ENCODE measurements at regions not wholly inside any gene's neighbourhood (a gene's known extent, or its start where the extent isn't known, plus 50 kb on each side); places are given as distances from the start of the nearest gene placed in this dataset.
A peak's percentile ranks its signal among the peaks of the same experiment; 100 is the strongest.

DNA sequence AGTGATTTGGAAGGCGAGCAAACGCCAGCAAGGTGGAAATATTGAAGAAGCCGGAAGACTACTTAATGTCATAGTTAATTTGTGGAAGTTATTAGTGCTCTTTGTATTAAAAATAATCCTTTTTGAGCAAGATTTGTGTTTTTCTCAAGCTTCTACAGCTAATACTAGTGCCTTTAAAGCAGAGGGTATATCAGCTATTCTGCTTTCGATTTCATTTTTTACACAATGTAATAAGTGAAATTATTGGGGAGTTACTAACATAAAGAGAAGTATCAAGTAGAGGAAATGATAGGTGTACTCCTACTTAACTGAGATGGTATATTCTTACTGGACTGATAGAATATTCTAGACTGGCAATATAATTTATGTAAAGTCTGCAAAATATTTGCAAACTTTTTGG is 392.4 kb upstream of the DCN start:
- Mint-ChIP-seq H3K36me3 (ENCODE audit: insufficient read depth) (no peaks in the 10 kb centered on the region), H3K4me1 (ENCODE audit: low read depth in 2 of 2) (peaks cover 1 to 5% of the 10 kb centered on the region in 2 donors), H3K9me3 (no peaks in the 10 kb centered on the region), H3K27me3 (no peaks in the 10 kb centered on the region), H3K4me3 (no peak overlapping the region), H3K27ac (no peak overlapping the region)
- DNase-seq: no peak
- ATAC-seq (replicated peaks): no peak

DNA sequence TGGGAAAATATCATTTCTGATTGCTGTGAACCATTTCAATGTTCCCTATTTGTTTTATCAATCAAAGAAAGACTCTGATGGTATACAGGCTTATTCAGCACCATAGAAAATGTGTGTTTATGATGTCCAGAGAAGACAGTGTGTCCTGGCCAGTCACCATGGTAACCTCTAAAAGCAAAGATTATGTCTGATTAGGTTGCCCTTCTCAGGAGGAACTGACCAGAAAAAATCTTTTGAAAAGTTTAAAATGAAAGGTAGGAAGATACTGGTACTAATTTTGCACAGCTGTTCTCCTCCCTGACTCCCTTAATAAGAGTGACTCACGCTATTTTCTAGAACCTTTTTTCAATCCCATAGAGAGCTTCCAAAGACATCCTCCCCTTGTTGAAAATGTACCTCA is 391.8 kb upstream of the DCN start:
- ATAC-seq (replicated peaks) (no peak), DNase-seq (no peak)
- Mint-ChIP-seq H3K9me3 (no peaks in the 10 kb centered on the region), H3K27ac (no peak overlapping the region), H3K36me3 (ENCODE audit: insufficient read depth) (no peaks in the 10 kb centered on the region), H3K4me3 (no peak overlapping the region), H3K27me3 (no peaks in the 10 kb centered on the region), H3K4me1 (ENCODE audit: low read depth in 2 of 2) (peaks cover 1 to 5% of the 10 kb centered on the region in 2 donors)

DNA sequence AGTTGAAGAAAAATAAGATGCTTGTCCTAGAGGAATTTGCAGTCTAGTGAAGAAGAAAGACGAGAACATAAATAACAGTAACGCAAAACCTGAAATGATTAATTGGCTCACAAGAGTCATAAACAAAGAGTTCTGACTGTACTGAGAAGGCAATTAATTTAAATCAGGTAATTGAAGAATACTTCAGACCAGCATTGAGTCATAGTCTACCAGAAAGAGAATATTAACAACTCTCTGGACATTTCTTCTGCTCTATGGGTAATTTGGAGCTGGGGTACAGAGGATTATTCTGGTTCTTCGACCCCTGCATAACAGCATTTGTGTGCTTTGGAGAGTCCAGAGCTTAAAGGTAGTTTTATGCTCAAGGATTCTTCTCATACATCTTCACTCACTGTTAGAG is 390.3 kb upstream of the DCN start:
- Mint-ChIP-seq H3K27me3 (no peaks in the 10 kb centered on the region), H3K9me3 (no peaks in the 10 kb centered on the region), H3K36me3 (ENCODE audit: insufficient read depth) (no peaks in the 10 kb centered on the region), H3K4me1 (ENCODE audit: low read depth in 2 of 2) (peaks cover 1 to 4% of the 10 kb centered on the region in 2 donors), H3K27ac (no peak overlapping the region), H3K4me3 (no peak overlapping the region)
- ATAC-seq (replicated peaks) (no peak), DNase-seq (no peak)

DNA sequence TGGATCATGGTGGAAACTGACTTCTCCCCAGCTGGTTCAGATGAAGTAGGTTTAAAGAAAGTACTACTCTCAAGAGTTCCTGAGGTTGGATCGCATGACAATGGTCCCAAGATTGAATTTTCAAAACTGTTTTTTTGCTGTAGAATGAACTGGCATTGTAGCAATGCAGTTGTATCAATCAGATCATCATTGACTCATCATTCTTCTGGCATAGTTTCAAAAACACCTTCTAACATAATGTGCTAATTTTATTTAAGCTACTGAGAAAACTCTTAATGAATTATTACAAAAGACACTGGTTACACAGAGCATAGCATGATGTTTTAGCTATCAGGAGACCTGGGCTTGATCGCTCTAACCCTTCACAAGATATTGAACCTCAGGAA is 384.5 kb upstream of the DCN start:
- Mint-ChIP-seq H3K27ac (no peak overlapping the region), H3K4me3 (no peak overlapping the region), H3K4me1 (ENCODE audit: low read depth in 2 of 2) (peaks cover 8 to 10% of the 10 kb centered on the region in 2 donors), H3K9me3 (no peaks in the 10 kb centered on the region), H3K27me3 (no peaks in the 10 kb centered on the region), H3K36me3 (ENCODE audit: insufficient read depth) (no peaks in the 10 kb centered on the region)
- no peak for DNase-seq
- ATAC-seq (replicated peaks): no peak

DNA sequence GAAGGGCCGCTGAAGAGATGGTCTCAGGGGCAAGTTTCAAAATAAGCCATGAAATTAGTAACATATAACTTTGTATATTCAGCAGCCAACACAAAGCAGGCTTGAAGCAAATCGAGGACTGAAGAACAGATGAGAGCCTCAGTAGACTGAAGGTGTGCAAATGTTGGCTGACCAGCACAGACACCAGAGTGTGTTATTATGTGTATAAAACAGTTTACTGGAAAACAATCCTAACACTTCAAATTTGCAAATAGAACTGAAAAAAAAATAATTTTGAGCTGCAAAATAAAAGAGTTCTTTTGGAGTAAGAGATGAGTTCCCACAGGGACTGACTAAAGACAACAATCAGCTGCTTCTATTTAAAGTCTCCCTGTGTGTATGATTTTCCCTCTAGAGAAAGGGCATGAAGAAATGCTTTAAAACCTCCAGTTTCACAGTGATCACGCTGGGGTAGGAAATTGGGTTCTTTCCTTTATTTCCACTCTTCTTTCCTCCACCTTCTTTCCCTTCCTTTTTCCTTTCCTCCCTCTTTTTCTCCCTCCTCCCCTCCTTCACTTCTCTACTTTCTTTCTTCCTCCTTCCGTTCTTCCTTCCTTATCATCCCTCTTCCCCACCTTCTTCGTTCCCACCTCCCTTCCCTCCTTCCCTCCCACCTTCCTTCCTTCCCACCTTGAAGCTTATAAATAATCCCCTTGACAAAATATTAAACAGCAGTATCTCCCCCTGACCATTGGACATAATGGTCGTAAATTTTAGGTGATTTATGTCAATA is 383.9 kb upstream of the DCN start:
- Mint-ChIP-seq H3K27ac (no peak overlapping the region), H3K27me3 (no peaks in the 10 kb centered on the region), H3K9me3 (no peaks in the 10 kb centered on the region), H3K4me1 (ENCODE audit: low read depth in 2 of 2) (peaks cover 10 to 13% of the 10 kb centered on the region in 2 donors), H3K36me3 (ENCODE audit: insufficient read depth) (no peaks in the 10 kb centered on the region), H3K4me3 (no peak overlapping the region)
- DNase-seq (no peak), ATAC-seq (replicated peaks) (no peak)

DNA sequence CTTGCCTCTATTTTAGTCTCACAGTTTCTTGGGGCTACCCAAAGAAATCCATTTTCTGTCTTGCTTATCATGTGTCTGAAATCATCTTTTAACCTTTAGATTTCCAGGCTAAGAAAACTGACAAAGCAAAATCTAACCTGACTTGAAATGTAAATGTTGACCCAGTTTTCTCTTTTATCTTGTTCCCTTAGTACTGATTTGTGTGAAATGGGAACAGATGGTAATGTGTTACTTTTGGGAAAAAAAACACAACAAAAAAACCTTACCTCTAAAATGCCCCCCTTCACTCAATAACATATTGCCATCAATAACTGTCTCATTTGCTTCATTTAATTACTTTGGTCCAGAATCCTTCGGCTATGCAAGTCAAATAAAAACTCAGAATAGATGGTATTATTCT is 383.2 kb upstream of the DCN start:
- Mint-ChIP-seq H3K9me3 (no peaks in the 10 kb centered on the region), H3K4me3 (no peak overlapping the region), H3K36me3 (ENCODE audit: insufficient read depth) (no peaks in the 10 kb centered on the region), H3K4me1 (ENCODE audit: low read depth in 2 of 2) (peaks cover 10 to 13% of the 10 kb centered on the region in 2 donors), H3K27ac (no peak overlapping the region), H3K27me3 (no peaks in the 10 kb centered on the region)
- DNase-seq: no peak
- no peak for ATAC-seq (replicated peaks)

DNA sequence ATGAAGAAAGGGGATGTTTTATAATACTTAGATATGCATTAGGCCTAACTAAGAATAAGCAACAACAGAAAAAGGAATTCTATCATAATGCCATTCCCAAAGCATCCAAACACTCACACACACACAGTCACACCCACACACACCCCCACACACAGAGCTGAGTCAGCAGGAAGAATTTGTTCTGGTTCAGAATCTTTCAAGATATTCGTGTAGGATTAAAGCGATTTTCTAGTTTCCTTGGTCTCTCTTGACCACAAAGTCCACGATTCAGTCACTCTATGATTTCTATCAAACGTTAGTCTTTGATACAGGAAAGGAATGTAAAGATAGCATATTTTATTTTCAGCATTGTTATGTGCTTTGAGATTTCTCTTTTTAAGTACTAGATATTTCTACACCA is 382.6 kb upstream of the DCN start:
- Mint-ChIP-seq H3K4me3 (no peak overlapping the region), H3K4me1 (ENCODE audit: low read depth in 2 of 2) (peaks cover 10 to 13% of the 10 kb centered on the region in 2 donors), H3K27ac (no peak overlapping the region), H3K9me3 (no peaks in the 10 kb centered on the region), H3K27me3 (no peaks in the 10 kb centered on the region), H3K36me3 (ENCODE audit: insufficient read depth) (no peaks in the 10 kb centered on the region)
- DNase-seq (no peak), ATAC-seq (replicated peaks) (no peak)

DNA sequence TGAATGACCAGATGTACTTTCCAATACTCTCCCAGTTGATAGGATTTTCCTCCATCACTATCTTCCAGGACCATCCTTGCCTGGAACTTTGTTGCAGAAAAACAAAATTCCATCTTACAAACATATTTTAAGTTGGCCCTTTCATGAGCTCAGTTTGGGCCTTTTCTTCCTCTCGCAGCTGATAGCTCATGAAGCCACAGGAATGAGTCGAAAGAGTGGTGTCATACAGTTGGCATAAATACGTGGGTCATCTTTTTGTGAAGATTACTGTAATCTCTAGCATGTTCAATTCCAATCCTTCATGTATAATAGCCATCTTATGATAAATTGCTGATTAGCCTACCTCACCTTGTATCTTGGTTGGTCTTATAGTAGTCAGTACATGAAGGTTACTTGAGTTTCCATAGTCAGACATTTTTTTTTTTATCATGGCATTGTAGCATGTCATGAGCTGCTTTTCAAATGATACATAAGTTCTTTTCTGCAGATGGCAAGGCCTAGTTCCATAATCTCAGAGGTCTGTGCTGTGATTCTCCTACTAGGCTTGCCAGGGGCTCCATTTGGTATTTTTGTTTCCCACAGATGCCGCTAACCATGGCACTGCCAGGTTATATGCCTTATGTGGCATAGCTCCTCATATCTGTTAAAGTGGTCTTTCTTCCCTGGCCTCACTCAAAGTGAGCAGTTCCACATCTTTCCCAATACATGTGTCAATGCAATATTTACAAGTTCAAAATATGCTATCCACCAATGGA is 380.6 kb upstream of the DCN start:
- peak overlapping the region; percentile 47 to 69 for H3K4me3 Mint-ChIP-seq

DNA sequence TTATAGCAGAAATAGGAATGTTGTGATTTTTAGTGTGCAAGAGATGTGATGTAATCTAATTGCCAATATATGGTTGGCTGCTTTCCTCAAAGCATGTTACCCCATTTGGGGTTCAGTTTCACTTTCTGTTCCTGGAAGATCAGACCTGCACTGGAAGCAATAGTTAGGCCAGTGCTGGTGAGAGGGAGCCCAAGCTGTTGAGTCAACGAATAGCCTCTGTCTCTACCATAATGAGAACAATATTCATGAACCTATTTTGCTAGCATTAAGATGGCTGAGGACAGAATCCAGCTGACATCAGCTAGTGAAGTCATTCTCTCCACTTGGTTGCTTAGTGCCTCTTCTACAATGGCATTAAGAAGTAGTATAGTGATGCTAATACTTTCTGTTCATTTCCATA is 379.9 kb upstream of the DCN start:
- H3K27ac Mint-ChIP-seq: peak overlapping the region; percentile 68 to 80
- peaks cover 10 to 13% of the 10 kb centered on the region in 2 donors for H3K4me1 Mint-ChIP-seq (ENCODE audit: low read depth in 2 of 2)
- peak in 1 of 3 experiments; percentile 12 for DNase-seq
- H3K27me3 Mint-ChIP-seq: peaks cover 0 to 5% of the 10 kb centered on the region in 2 donors
- peak overlapping the region; percentile 47 to 69 for H3K4me3 Mint-ChIP-seq
- peak; percentile 86 for ATAC-seq (replicated peaks)
- peaks cover 2 to 7% of the 10 kb centered on the region in 2 donors for H3K9me3 Mint-ChIP-seq
- no peaks in the 10 kb centered on the region for H3K36me3 Mint-ChIP-seq (ENCODE audit: insufficient read depth)

More for the DNA sequence above, 380.6 kb upstream of the DCN start:
- H3K36me3 Mint-ChIP-seq (ENCODE audit: insufficient read depth): no peaks in the 10 kb centered on the region
- no peak for ATAC-seq (replicated peaks)
- H3K9me3 Mint-ChIP-seq: peaks cover 2 to 7% of the 10 kb centered on the region in 2 donors
- no peak for DNase-seq
- H3K4me1 Mint-ChIP-seq (ENCODE audit: low read depth in 2 of 2): peaks cover 10 to 13% of the 10 kb centered on the region in 2 donors
- no peaks in the 10 kb centered on the region for H3K27me3 Mint-ChIP-seq
- H3K27ac Mint-ChIP-seq: peak overlapping the region; percentile 68 to 80

DNA sequence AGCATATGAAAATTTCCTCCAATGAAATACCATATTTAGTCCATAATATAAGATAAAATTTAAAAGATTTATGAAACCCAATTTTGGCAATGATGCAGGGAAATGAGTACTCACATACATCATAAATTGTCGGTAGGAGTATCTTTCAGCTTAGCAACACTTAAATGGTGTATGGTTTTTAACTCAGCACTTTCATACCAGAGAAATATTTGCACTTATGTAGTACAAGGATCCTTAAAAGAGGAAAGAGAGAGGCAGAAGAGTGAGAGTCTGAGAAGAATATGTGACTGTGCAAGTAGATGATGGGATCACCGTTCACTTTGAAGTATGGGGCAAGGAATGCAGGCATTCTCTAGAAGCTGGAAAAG is 379.3 kb upstream of the DCN start:
- Mint-ChIP-seq H3K36me3 (ENCODE audit: insufficient read depth) (no peaks in the 10 kb centered on the region), H3K9me3 (peaks cover 2 to 7% of the 10 kb centered on the region in 2 donors), H3K4me3 (peak overlapping the region; percentile 47 to 69), H3K27me3 (peaks cover 0 to 9% of the 10 kb centered on the region in 2 donors), H3K4me1 (ENCODE audit: low read depth in 2 of 2) (peaks cover 10 to 13% of the 10 kb centered on the region in 2 donors), H3K27ac (peak overlapping the region; percentile 68 to 80)
- DNase-seq: no peak
- peak; percentile 19 for ATAC-seq (replicated peaks)

DNA sequence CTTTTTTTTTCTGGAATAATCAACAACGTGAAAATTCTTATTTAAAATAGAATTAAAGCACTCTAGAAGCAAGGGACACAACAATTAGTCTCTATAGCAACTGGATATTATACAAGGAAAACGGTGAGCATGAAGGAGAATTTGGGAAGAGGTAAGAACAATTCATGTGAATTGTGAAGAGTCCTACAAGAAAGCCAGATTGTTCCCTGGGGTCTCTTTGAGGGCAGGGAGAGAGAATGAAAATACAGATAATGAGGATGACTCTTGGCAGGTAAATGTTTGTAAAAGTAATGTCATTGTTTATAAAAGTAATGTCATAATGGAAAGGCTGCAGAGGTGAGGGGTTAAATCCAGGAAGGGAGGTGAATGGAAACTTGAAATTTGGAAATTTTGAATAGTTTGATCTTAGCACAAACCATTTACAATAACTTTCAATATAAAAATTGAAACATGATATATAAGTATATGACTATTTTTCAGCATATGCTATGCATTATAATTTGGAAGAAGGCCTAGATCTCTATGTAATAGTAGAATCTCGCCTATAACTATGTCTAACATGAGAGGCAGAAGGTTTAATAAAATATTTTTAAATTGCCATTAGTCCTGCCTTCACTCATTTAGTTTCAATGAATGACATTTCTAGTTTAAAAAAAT is 378.8 kb upstream of the DCN start:
- Mint-ChIP-seq H3K27me3 (peaks cover 0 to 9% of the 10 kb centered on the region in 2 donors), H3K4me1 (ENCODE audit: low read depth in 2 of 2) (peaks cover 10 to 13% of the 10 kb centered on the region in 2 donors), H3K27ac (peak overlapping the region in 1 of 2 donors; percentile 80), H3K36me3 (ENCODE audit: insufficient read depth) (no peaks in the 10 kb centered on the region), H3K4me3 (peak overlapping the region in 1 of 2 donors; percentile 69), H3K9me3 (peaks cover 2 to 7% of the 10 kb centered on the region in 2 donors)
- DNase-seq: no peak
- no peak for ATAC-seq (replicated peaks)

DNA sequence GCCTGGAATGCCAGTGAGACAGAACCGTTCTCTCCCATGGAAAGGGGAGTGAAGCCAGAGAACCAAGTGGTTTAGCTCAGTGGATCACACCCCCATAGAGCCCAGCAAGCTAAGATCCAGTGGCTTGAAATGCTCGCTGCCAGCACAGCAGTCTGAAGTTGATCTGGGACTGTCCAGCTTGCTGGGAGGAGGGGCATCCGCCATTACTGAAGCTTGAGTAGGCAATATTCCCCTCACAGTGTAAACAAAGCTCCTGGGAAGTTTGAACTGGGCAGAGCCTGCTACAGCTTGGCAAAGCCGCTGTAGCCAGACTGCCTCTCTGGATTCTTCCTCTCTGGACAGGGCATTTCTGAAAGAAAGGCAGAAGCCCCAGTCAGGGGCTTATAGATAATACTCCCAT is 374.3 kb upstream of the DCN start:
- H3K4me1 Mint-ChIP-seq (ENCODE audit: low read depth in 2 of 2): peaks cover 1 to 2% of the 10 kb centered on the region in 2 donors
- no peak overlapping the region for H3K27ac Mint-ChIP-seq
- DNase-seq: no peak
- ATAC-seq (replicated peaks): no peak
- H3K4me3 Mint-ChIP-seq: no peak overlapping the region
- peaks cover 5 to 44% of the 10 kb centered on the region in 2 donors for H3K27me3 Mint-ChIP-seq
- H3K9me3 Mint-ChIP-seq: peaks cover 2 to 7% of the 10 kb centered on the region in 2 donors
- no peaks in the 10 kb centered on the region for H3K36me3 Mint-ChIP-seq (ENCODE audit: insufficient read depth)
